GM12865 (cell line): ENCODE measurements at regions not wholly inside any gene's neighbourhood (a gene's known extent, or its start where the extent isn't known, plus 50 kb on each side); places are given as distances from the start of the nearest gene placed in this dataset.

ENCODE experiments used
- DNase-seq: peaks from one replicate; pipeline ENCODE4 v3.0.0; 2010; ENCODE audit warnings: low read depth
- H3K4me3 ChIP-seq: 2 replicates; pipeline ENCODE4 v1.5.1; 2011; ENCODE audit warnings: mild to moderate bottlenecking, low read depth, low read length, control low read depth
- CTCF ChIP-seq: IDR thresholded peaks from 2 replicates; pipeline ENCODE4 v1.5.1; 2011; ENCODE audit warnings: low read length, control low read depth, low read depth, inconsistent platforms; ENCODE audit not compliant: insufficient read depth; ENCODE audit errors: missing control alignments

GRCh38 chr2:877747-878146 lies 72.9 kb upstream of the SNTG2 start:
- no peak for DNase-seq
- no peak overlapping the region for H3K4me3 ChIP-seq
- no peak for TF ChIP-seq CTCF

DNA sequence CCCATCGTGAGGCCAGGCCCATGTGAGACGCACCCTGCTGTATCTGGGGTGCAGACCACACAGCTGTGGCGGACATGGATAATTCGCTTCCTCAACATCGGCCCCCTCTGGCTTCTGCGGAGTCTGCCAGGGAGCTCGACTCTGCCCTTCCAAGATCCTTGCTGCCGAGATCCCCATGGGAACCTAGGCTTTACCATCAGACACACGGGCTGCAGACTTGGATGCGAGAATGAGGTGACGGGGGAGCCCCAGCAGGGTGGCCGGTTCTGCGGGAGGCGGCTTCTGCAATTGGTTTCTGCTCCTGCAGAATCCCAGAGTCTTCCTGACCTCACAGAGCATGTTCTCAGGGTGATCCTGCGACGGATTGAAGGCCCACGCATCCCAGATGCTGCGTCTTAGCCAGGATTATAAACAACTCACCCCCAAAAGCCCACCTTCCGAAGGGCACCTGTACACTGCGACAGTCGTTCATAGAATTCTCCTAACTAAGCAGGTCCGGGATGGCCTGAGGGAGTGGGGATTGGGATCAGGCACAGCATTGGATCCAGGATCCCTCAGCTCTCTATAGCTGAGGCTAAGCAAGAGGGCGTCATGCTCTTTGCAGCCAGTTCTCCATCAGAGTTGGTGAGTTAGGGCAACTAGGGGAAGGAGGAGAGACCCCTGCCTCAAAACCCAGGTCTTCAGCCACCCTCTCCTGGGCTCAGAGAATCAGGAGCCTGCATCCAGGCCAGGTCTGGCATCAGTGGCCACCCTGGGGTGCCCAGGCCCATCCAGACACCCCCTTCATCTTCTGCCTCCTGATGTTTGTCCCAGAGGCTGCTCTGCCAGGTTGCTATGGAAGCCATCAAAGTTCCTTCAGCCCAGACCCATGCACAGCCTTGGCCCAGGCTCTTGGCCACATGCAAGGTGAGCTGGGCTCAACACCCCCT lies 74.7 kb upstream of the SNTG2 start:
- H3K4me3 ChIP-seq, result no peak overlapping the region
- no peak for TF ChIP-seq CTCF
- DNase-seq, result no peak

- DNase-seq, result no peak
These were observed 76.7 kb upstream of the SNTG2 start for GRCh38 chr2:873651-874580.

GRCh38 chr2:873027-873426 lies 77.6 kb upstream of the SNTG2 start:
- DNase-seq, result no peak
- H3K4me3 ChIP-seq, result no peak overlapping the region
- no peak for TF ChIP-seq CTCF

More at GRCh38 chr2:873651-874580, 76.7 kb upstream of the SNTG2 start:
- no peak overlapping the region for H3K4me3 ChIP-seq
- TF ChIP-seq CTCF, result no peak

GRCh38 chr2:871926-872680 lies 78.5 kb upstream of the SNTG2 start:
- H3K4me3 ChIP-seq, result no peak overlapping the region
- TF ChIP-seq CTCF, result no peak
- no peak for DNase-seq

GRCh38 chr2:871175-871727 lies 79.4 kb upstream of the SNTG2 start:
- no peak for TF ChIP-seq CTCF
- no peak for DNase-seq
- H3K4me3 ChIP-seq, result no peak overlapping the region
